BE2C (cell line): ENCODE measurements at regions not wholly inside any gene's neighbourhood (a gene's known extent, or its start where the extent isn't known, plus 50 kb on each side); places are given as distances from the start of the nearest gene placed in this dataset.
"Not testable (repeated sequence)": the region's sequence is repeated elsewhere in the genome, so short reads cannot be mapped to it uniquely, and the experiment has no call there.

Experiments used
- DNase-seq: peaks from one replicate; pipeline ENCODE4 v3.0.0-alpha.2; 2020
- H3K27me3 ChIP-seq: fragments of 250-450 bp; sonication (Bioruptor Pico); 2 replicates; pipeline ENCODE4 v1.5.1; 2020; ENCODE audit warnings: mild to moderate bottlenecking
- H3K36me3 ChIP-seq: fragments of 250-450 bp; sonication (Bioruptor Pico); 2 replicates; pipeline ENCODE4 v1.5.1; 2020; ENCODE audit warnings: mild to moderate bottlenecking
- H3K4me1 ChIP-seq: fragments of 250-450 bp; sonication (Bioruptor Pico); 2 replicates; pipeline ENCODE4 v1.5.1; 2020
- H3K4me3 ChIP-seq: 2 replicates; pipeline ENCODE4 v1.5.1; 2011; ENCODE audit warnings: low read depth, low read length
- H3K9me3 ChIP-seq: fragments of 250-450 bp; sonication (Bioruptor Pico); 2 replicates; pipeline ENCODE4 v1.5.1; 2020
- TF ChIP-seq, protein P1 (sequence below): IDR thresholded peaks from 2 replicates; pipeline ENCODE4 v1.5.1; 2012; ENCODE audit warnings: mild to moderate bottlenecking, low read depth, low read length

DNA sequence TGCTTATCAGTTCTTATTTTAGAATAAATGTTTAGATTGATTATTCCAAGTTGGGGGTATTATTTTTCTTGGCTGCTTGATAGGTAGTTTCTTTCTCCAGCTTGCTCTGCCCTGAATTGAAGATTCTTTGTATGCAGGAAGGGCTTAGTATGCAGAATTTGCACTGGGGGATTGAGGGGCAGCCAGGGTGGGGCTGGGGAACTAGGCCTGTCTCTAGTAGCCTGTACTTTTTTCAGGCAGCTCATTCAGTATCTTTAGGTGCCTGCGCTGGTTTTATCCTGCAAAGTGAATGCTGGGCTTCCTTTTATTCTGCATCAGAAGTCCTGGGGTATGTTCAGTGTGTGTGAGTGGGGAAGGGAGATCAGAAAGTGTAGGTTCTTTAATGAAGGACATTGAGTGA lies 228.3 kb upstream of the ELL2 start:
- Histone ChIP-seq H3K36me3 (no peaks in the 10 kb centered on the region), H3K27me3 (no peaks in the 10 kb centered on the region), H3K4me1 (no peaks in the 10 kb centered on the region), H3K4me3 (no peak overlapping the region), H3K9me3 (no peaks in the 10 kb centered on the region)
- DNase-seq: no peak
- TF ChIP-seq, protein P1, sequence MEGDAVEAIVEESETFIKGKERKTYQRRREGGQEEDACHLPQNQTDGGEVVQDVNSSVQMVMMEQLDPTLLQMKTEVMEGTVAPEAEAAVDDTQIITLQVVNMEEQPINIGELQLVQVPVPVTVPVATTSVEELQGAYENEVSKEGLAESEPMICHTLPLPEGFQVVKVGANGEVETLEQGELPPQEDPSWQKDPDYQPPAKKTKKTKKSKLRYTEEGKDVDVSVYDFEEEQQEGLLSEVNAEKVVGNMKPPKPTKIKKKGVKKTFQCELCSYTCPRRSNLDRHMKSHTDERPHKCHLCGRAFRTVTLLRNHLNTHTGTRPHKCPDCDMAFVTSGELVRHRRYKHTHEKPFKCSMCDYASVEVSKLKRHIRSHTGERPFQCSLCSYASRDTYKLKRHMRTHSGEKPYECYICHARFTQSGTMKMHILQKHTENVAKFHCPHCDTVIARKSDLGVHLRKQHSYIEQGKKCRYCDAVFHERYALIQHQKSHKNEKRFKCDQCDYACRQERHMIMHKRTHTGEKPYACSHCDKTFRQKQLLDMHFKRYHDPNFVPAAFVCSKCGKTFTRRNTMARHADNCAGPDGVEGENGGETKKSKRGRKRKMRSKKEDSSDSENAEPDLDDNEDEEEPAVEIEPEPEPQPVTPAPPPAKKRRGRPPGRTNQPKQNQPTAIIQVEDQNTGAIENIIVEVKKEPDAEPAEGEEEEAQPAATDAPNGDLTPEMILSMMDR: no peak

DNA sequence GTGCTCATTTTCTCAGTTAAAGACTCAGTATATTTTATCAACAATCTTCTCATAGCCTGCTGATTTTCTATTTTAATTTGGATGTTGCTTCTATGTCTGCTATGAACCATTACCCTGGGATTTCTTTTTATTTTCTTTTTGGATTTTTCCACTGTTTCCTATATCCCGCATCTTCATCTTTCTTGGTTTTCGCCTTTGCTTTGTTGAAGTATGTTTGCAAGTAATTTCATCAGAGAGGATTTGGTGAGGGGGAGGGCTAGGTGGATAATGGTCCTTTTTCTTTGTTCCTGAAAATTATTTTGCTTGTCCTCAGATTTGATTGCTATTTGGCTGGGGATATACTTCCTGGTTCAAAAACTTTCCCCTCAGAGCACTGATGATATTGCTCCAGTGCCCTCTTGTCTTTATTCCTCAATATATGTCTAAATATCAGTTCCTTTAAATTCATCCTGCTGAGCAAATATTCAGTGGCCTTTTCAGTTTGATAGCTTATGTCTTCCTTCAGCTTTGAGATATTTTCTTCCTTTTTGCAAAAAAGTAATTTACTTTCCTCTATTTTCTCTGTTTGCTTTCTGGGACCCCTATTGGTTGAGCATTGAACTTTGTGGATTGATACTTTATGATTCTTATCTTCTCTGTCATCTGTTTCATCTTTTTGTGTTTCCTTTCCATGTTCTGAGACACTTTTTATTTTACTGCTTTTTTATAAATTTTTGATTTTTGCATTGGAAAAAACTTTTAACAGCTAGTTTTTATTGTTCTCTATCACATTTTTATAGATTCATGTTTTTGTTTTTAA lies 227.6 kb upstream of the ELL2 start:
- no peak overlapping the region for H3K4me3 ChIP-seq
- no peak for DNase-seq
- TF ChIP-seq, protein P1: no peak
- no peaks in the 10 kb centered on the region for H3K36me3 ChIP-seq
- H3K9me3 ChIP-seq: no peaks in the 10 kb centered on the region
- no peaks in the 10 kb centered on the region for H3K27me3 ChIP-seq
- H3K4me1 ChIP-seq: no peaks in the 10 kb centered on the region

DNA sequence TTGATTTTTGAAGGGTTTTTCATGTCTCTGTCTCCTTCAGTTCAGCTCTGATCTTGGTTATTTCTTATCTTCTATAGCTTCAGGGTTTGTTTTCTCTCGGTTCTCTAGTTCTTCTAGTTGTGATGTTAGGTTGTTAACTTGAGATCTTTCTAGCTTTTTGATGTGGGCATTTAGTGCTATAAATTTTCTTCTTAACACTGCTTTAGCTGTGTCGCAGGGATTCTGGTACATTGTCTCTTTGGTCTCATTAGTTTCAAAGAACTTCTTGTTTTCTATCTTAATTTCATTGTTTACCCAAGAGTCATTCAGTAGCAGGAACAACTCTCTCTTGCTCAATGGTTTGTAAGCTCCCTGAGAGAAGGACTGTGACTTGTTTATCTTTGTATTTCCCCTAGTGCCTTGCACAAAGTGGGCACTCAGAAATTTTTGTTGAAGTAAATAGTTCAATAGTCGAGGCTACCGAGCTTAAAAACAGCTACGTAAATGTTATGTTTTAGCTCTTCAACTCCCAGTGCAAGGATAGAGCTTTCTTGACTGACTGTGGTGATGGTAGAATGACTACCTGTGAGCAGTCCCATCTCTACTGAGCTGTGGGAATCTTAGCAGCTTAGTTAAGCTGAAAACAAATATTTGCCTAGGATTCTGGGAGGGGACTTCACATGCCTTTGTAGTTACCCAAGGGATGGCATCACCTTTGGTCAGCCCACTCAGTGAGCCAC lies 225.8 kb upstream of the ELL2 start:
- Histone ChIP-seq H3K4me1 (no peaks in the 10 kb centered on the region), H3K27me3 (no peaks in the 10 kb centered on the region), H3K9me3 (no peaks in the 10 kb centered on the region), H3K36me3 (no peaks in the 10 kb centered on the region), H3K4me3 (no peak overlapping the region)
- TF ChIP-seq, protein P1: no peak
- no peak for DNase-seq

DNA sequence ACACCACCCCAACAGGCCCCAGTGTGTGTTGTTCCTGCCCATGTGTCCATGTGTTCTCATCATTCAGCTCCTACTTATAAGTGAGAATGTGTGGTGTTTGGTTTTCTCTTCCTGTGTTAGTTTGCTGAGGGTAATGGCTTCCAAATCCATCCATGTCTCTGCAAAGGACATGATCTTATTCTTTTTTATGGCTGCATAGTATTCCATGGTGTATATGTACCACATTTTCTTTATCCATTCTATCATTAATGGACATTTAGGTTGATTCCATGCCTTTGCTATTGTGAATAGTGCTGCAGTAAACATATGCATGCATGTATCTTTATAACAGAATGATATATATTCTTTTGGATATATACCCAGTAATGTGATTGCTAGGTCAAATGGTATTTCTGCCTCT lies 222.9 kb upstream of the ELL2 start:
- not testable (repeated sequence) for DNase-seq, H3K9me3 ChIP-seq, H3K36me3 ChIP-seq, H3K4me3 ChIP-seq, H3K27me3 ChIP-seq, H3K4me1 ChIP-seq

DNA sequence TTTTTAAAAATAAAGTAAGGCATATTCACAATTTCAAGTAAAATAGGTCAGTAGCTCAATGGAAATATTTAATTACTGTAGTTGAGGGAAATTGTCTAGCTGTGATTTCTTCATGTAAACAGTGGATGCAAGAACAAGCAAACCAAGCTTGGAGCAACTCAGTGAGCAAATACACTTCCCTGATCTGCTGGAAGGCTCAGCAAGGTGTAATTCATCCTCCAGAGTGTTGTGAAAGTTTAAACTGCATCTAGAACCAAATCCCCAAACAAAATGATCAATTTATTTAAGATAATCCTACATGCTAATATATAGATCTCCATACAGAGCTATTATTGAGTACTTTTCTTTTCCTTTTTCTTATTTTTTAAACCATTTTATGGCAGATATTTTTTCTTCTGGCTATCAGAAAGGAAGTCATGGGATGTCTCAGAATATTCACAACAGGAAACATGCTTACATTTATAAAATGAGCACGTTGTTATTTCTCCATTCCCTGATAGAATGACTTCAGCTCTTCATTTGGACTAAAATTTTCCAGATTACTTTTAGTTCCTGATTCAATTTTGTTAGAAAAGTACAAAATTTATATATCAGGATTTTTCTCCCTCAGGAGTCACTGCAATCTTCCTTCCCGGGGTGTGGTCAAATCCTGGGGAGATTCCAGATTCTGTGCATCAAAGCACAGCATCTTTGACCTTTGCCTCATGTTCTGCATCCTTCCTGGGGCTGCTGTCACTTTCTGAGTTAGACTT lies 219.2 kb upstream of the ELL2 start:
- H3K4me1 ChIP-seq: no peaks in the 10 kb centered on the region
- no peak overlapping the region for H3K4me3 ChIP-seq
- TF ChIP-seq, protein P1: no peak
- no peaks in the 10 kb centered on the region for H3K27me3 ChIP-seq
- H3K36me3 ChIP-seq: no peaks in the 10 kb centered on the region
- no peak for DNase-seq
- H3K9me3 ChIP-seq: no peaks in the 10 kb centered on the region

DNA sequence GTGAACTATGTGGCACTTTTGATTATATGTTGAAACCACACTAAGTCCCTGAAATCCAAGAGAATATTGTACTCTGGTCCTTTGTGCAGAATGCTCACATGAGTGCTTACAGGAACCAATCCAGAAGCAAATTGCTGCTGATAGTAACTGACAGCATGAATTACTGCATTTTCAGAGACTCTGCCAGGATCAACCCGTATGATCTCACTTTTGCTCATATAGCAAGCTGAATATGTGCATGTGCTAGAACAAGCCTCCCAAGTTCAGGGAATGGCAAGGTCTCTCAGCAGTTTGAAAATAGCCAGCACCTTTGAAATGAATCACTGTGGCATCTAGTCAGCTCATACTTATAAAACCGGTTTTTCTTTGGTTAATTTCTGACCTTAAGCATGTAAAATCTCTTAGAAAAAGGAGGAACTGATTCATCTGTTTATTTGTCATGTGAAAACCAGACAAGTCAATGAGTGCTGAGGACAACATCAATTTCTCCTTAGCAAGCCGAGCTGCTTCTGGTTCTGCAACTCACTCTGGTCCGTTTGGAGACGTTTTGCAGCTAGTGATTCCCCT lies 215.7 kb upstream of the ELL2 start:
- no peaks in the 10 kb centered on the region for H3K36me3 ChIP-seq
- TF ChIP-seq, protein P1: no peak
- no peak for DNase-seq

More for the DNA sequence above, 215.7 kb upstream of the ELL2 start:
- no peaks in the 10 kb centered on the region for H3K27me3 ChIP-seq
- no peaks in the 10 kb centered on the region for H3K9me3 ChIP-seq
- no peaks in the 10 kb centered on the region for H3K4me1 ChIP-seq
- no peak overlapping the region for H3K4me3 ChIP-seq
